Vagina (tissue), 2 donors: ENCODE measurements at regions not wholly inside any gene's neighbourhood (a gene's known extent, or its start where the extent isn't known, plus 50 kb on each side); places are given as distances from the start of the nearest gene placed in this dataset.

Experiments used
- DNase-seq, 2 donors: peaks; one replicate each; pipeline ENCODE4 v3.0.0-alpha.2; 2017; ENCODE audit errors: extremely low spot score in 2 of 2
- H3K27ac ChIP-seq: fragments of 200-600 bp; sonication (generic); one replicate; pipeline ENCODE4 v1.5.1; 2019
- H3K27me3 ChIP-seq: fragments of 200-600 bp; sonication (generic); one replicate; pipeline ENCODE4 v1.5.1; 2019
- H3K36me3 ChIP-seq, 2 donors: fragments of 200-600 bp; sonication (generic); one replicate each; pipeline ENCODE4 v1.5.1; 2017 to 2019
- H3K4me1 ChIP-seq: fragments of 200-600 bp; sonication (generic); one replicate; pipeline ENCODE4 v1.5.1; 2019
- H3K4me3 ChIP-seq, 2 donors: fragments of 200-600 bp; sonication (generic); 1 replicate in 1 of 2; 2 replicates in 1 of 2; pipeline ENCODE4 v1.5.1; 2016 to 2019
- H3K9me3 ChIP-seq: fragments of 200-600 bp; sonication (generic); one replicate; pipeline ENCODE4 v1.5.1; 2019
- POLR2A ChIP-seq, 2 donors: fragments of 450-650 bp; IDR thresholded peaks; one replicate each; pipeline ENCODE4 v1.6.1; 2017; ENCODE audit warnings: antibody characterized with exemption in 2 of 2, mild to moderate bottlenecking in 2 of 2, moderate library complexity in 2 of 2
- POLR2AphosphoS5 ChIP-seq, 2 donors: sonication (generic); formaldehyde crosslinking; IDR thresholded peaks; one replicate each; pipeline ENCODE4 v1.9.0; 2017; ENCODE audit warnings: antibody characterized with exemption in 2 of 2, mild to moderate bottlenecking in 2 of 2, low read depth in 1 of 2; ENCODE audit not compliant: insufficient read depth in 1 of 2
- intact Hi-C: fragments of 100-400 bp; cut with DNase I; formaldehyde crosslinking; loops from one replicate; pipeline ENCODE4 v1.15.1; 2023
- TF ChIP-seq, protein P1 (sequence below), 3 experiments: fragments of 450-650 bp in 2 of 3; fragments of 200-600 bp in 1 of 3; sonication (generic) in 1 of 3; IDR thresholded peaks; one replicate each; pipeline ENCODE4 v1.5.1; 2017 to 2019; ENCODE audit warnings: antibody characterized with exemption in 3 of 3, mild to moderate bottlenecking in 2 of 3, moderate library complexity in 2 of 3

DNA sequence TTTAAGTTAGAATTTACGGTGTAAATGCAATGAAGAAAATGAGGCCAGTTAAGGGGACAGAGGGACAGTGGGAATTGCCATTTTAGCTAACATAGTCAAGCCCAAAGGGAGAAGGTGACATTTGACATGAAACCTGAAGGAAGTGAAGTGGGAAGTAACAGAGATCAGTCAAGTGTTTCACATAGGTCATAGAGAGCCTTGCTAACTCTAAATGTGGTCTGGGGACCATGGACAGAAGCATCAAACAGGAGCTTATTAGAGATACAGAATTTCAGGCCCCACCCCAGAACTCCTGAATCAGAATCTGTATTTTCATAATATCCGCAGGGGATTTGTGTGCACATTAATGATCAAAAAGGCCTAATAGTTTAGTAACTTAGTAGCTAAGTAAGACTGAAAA lies 393.7 kb downstream of the FRK start:
- intact Hi-C loops = no loop called here
- no peaks in the 10 kb centered on the region for H3K36me3 ChIP-seq
- DNase-seq = no peak
- no peaks in the 10 kb centered on the region for H3K4me1 ChIP-seq
- H3K4me3 ChIP-seq = no peak overlapping the region
- TF ChIP-seq, protein P1, sequence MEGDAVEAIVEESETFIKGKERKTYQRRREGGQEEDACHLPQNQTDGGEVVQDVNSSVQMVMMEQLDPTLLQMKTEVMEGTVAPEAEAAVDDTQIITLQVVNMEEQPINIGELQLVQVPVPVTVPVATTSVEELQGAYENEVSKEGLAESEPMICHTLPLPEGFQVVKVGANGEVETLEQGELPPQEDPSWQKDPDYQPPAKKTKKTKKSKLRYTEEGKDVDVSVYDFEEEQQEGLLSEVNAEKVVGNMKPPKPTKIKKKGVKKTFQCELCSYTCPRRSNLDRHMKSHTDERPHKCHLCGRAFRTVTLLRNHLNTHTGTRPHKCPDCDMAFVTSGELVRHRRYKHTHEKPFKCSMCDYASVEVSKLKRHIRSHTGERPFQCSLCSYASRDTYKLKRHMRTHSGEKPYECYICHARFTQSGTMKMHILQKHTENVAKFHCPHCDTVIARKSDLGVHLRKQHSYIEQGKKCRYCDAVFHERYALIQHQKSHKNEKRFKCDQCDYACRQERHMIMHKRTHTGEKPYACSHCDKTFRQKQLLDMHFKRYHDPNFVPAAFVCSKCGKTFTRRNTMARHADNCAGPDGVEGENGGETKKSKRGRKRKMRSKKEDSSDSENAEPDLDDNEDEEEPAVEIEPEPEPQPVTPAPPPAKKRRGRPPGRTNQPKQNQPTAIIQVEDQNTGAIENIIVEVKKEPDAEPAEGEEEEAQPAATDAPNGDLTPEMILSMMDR (IDR thresholded peaks at IDR 0.05) = no peak
- TF ChIP-seq POLR2AphosphoS5 (IDR thresholded peaks at IDR 0.05; ENCODE audit: insufficient read depth in 1 of 2, low read depth in 1 of 2) (no peak), POLR2A (IDR thresholded peaks at IDR 0.05) (no peak)
- H3K9me3 ChIP-seq = no peaks in the 10 kb centered on the region
- H3K27ac ChIP-seq = no peak overlapping the region
- no peaks in the 10 kb centered on the region for H3K27me3 ChIP-seq

DNA sequence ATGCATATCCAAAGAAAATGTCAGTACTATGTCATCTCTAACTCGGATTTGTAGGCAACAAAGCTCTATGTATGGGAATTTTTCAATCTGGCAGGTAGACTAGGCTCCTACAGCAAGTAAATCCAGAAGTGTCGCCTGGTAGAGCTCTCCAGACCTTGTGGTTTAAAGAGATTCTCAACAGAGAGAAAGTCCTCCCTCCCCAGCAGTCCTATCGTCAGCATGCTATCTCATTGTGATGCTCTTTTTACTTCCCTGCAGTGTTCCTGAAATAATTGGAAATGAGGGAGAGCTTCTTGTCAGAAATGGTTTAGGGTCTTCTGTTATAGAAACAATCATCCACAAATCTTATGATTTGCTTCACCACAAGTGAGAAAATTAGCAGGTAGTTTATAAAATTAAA lies 395.4 kb downstream of the FRK start:
- Histone ChIP-seq H3K9me3 (no peaks in the 10 kb centered on the region), H3K27me3 (no peaks in the 10 kb centered on the region), H3K4me1 (no peaks in the 10 kb centered on the region), H3K27ac (no peak overlapping the region), H3K36me3 (no peaks in the 10 kb centered on the region), H3K4me3 (no peak overlapping the region)
- intact Hi-C loops = no loop called here
- TF ChIP-seq POLR2A (IDR thresholded peaks at IDR 0.05) = no peak
- TF ChIP-seq, protein P1 (IDR thresholded peaks at IDR 0.05) = no peak
- no peak for TF ChIP-seq POLR2AphosphoS5 (IDR thresholded peaks at IDR 0.05; ENCODE audit: insufficient read depth in 1 of 2, low read depth in 1 of 2)
- no peak for DNase-seq

DNA sequence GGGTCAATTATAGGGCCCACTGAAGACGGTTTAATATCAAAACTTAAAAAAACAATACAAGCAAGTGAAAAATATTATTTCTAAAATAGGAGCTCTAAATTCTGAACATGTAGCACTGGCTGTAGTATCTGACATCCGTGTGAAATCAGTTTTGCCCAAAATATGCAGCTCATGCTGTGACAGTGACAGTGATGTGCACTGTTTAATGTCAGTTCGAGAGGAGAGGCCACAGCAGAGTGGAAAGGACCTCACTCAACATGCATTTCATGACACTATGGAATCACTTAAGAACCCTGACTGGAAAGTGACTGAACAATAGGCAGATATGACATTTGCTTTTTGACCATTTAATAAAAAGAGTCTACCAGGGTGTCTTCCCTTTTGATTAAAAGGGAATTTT lies 397.0 kb downstream of the FRK start:
- Histone ChIP-seq H3K4me1 (no peaks in the 10 kb centered on the region), H3K27me3 (no peaks in the 10 kb centered on the region), H3K9me3 (no peaks in the 10 kb centered on the region), H3K36me3 (no peaks in the 10 kb centered on the region), H3K4me3 (no peak overlapping the region), H3K27ac (no peak overlapping the region)
- TF ChIP-seq, protein P1 (IDR thresholded peaks at IDR 0.05) = no peak
- TF ChIP-seq POLR2AphosphoS5 (IDR thresholded peaks at IDR 0.05; ENCODE audit: insufficient read depth in 1 of 2, low read depth in 1 of 2) (no peak), POLR2A (IDR thresholded peaks at IDR 0.05) (no peak)
- intact Hi-C loops = no loop called here
- no peak for DNase-seq

DNA sequence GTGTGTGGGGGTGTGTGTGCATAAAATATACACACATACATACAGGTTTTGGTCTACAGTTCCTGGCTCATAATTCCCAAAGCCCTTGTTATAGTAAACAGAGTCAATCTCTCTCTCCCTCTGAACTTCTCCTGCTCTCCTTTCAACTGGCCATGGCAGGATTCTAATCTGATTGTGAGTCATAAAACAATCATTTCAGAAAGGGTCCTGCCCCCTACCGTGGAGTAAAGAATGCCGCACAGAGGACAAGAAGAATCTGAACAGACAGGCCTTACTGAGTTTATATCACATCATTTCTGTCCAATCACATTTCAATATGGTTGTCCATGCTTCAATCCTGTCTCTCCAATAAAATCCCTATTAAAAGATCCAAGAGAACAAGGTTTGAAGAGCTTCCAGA lies 416.9 kb downstream of the FRK start:
- Histone ChIP-seq H3K4me1 (no peaks in the 10 kb centered on the region), H3K27me3 (no peaks in the 10 kb centered on the region), H3K4me3 (no peak overlapping the region), H3K9me3 (no peaks in the 10 kb centered on the region), H3K36me3 (no peaks in the 10 kb centered on the region), H3K27ac (no peak overlapping the region)
- intact Hi-C loops = no loop called here
- TF ChIP-seq, protein P1 (IDR thresholded peaks at IDR 0.05) = no peak
- no peak for TF ChIP-seq POLR2AphosphoS5 (IDR thresholded peaks at IDR 0.05; ENCODE audit: insufficient read depth in 1 of 2, low read depth in 1 of 2)
- TF ChIP-seq POLR2A (IDR thresholded peaks at IDR 0.05) = no peak
- DNase-seq = no peak

DNA sequence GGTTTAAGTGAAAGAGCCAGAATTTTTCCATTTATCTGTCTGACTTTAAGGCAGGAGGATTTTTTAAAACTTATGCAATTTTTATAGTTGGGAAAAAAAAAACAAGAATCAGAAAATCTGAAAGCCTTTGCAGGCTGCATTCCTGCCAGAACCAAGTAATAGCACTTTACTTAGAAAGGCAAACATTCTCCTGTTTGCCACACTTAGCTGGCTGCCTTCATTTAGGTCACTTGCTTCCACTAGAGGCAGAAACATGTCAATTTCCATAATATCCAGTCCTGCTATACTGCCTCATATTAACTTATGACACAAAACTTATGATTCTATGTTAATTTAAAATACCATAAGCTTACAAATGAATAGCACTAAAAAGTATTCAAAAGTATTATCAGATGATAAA lies 425.8 kb downstream of the FRK start:
- intact Hi-C loops = no loop called here
- DNase-seq = no peak
- no peaks in the 10 kb centered on the region for H3K4me1 ChIP-seq
- no peaks in the 10 kb centered on the region for H3K27me3 ChIP-seq
- no peak overlapping the region for H3K27ac ChIP-seq
- no peak overlapping the region for H3K4me3 ChIP-seq
- no peaks in the 10 kb centered on the region for H3K36me3 ChIP-seq
- no peaks in the 10 kb centered on the region for H3K9me3 ChIP-seq
- TF ChIP-seq POLR2A (IDR thresholded peaks at IDR 0.05) = no peak
- TF ChIP-seq POLR2AphosphoS5 (IDR thresholded peaks at IDR 0.05; ENCODE audit: insufficient read depth in 1 of 2, low read depth in 1 of 2) = no peak
- TF ChIP-seq, protein P1 (IDR thresholded peaks at IDR 0.05) = no peak
